AML-193 (cell line): ENCODE measurements at regions not wholly inside any gene's neighbourhood (a gene's known extent, or its start where the extent isn't known, plus 50 kb on each side); places are given as distances from the start of the nearest gene placed in this dataset.

Experiments used
- DNase-seq, 2 experiments: peaks; one replicate each; lab custom pipeline; 2025; lab: John Stamatoyannopoulos, UW

GRCh38 chr6:40721271-40721952 lies 134.2 kb upstream of the LRFN2 start:
- no peak for DNase-seq

DNA sequence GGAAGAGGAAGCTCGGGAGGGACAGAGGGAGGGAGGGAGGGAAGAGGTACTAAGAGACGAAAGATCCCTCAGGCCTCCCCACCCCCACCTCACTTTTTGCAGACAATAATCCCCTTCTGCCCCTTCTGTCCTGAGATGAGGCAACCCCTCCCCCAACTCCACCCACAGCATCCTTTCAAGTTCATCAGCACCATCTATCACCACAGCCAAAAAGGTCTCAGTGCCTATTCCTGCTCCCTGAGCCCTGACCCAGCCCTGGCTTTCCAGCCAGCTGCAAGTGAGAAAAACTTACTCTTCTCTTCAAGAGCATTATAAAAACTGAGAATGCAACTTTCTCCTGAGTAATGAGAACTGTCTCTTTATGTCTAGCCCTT lies 133.2 kb upstream of the LRFN2 start:
- DNase-seq = no peak

DNA sequence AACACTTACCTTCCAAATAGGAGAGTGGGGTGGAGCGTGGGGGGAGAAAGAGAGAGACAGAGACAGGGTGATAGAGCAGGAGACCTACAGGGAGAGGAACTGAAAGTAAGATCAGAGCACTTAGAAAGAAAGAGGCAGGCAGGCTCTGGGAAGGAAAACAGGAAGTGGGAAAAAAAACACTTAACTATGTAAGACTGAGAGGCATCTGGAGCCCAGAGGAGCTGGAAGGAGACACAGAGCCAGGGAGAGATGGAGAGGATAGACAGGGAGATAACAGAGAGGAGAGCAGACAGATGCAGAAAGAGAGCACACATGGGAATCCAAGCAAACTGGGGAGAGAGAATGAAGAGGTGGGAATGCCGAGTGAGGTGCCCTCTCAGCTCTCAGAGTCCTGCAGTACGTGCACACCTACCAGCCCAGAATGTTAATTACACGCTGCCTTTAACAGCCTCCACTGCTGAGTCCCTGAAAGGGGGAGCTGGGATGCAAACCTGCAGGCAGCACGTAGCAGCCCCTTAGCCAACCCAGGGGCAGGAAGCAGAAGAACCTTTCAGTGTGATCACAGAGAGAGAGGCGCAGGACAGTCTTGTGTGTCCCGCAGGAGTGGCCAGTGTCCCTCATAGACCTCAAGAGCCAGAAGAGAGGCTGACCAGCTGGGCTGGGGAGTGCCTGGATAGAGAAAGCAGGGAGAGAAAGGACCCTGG lies 132.7 kb upstream of the LRFN2 start:
- DNase-seq = no peak

DNA sequence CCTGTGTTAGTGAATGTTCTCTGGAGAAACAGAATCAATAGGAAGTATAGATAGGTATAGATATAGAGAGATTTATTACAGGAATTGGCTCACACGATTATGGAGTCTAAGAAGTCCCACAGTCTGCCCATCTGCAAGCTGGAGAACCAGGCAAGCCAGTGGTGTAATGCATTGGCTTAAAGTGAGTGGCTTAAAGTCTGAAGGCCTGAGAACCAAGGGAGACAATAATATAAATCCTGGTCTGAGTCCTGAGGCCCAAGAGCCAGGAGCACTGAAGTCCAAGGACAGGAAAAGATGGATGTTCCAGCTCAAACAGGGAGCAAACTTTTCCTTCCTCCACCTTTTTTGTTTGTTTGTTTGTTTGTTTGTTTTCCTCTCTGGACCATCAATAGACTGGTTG lies 131.2 kb upstream of the LRFN2 start:
- no peak for DNase-seq

- DNase-seq = no peak
Measured at GRCh38 chr6:40717411-40718057, 130.4 kb upstream of the LRFN2 start.

- no peak for DNase-seq
Measured at GRCh38 chr6:40715570-40716403, 128.6 kb upstream of the LRFN2 start.

DNA sequence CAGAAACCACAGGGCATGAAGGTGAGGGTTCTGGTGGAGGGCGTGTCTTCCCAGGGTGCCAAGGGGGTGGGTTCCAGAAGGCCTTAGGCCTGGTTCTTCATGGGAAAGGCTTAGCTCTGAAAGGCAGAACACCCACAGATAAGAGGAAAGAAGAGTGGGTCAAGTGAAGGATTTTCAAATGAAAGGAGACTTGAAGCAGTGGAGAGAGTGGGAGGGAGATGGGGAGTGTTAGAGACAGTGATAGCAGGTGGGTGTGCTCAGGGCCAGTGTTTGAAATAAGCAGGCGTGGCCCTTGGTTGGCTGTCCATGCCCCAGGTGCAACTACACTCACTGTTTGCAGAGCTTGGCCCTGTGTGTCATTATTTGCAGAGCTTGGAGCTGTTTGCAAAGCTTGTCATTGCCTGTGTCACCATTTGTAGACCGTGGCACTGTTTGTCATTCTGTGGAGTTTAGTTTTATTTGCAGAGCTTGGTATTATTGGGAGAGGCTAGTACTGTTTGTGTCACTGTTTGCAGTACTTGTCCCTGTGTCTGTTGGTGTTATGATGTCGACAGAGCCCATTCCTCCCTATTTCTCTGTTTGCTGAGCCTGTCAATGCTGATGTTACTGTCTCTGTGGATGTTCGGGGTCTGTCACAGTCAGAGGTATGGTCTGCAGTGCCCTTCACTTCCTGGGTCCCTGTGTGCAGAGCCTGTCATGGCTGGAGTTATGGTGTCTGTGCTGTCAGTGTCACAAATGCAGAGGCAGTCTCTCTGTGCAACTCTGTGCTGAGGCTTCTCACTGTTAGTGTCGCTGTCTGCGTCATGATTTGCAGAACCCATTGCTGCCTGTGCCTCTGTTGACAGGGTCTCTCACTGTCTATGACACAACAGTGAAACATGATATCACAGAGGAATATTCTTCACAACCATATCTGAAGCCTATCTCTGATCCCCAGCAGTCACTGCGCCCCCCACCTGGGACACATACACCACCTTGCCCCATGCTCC lies 127.7 kb upstream of the LRFN2 start:
- no peak for DNase-seq

- DNase-seq = no peak
Measured at GRCh38 chr6:40714143-40714542, 127.0 kb upstream of the LRFN2 start.

- DNase-seq = no peak
Measured at GRCh38 chr6:40713002-40713719, 126.0 kb upstream of the LRFN2 start.

DNA sequence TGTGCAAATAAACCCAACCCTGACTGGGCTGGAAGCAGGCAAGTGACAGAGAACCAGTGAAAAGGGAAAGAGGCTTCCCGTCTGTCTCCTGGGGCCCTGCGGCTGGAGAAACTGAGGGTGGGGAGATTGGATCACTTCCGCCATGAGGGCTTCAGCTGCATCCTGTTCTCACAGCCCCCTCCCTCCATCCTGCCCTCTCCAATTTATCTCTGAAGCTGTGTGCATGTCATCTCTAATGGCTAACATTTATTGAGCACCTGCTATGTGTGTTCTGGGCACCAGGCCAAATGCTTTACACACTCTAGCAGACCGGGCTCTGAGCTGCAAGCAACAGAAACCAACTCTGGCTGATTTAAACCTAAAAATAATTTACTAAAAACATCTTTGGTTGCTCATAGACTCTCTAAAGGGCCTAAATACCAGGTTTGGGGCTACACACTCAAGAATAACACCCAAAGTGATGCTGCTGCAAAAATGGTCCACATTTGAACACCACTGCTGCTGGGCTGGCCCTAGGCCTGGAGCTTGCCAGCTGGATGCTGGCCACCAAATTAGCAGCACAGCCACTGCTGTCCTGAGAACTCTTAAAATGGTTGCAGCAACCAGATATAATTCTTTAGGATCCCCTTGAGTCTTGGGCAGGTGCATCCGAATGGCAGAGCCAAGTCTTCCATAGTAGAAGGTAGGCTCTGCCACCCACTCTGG lies 123.6 kb upstream of the LRFN2 start:
- no peak for DNase-seq

DNA sequence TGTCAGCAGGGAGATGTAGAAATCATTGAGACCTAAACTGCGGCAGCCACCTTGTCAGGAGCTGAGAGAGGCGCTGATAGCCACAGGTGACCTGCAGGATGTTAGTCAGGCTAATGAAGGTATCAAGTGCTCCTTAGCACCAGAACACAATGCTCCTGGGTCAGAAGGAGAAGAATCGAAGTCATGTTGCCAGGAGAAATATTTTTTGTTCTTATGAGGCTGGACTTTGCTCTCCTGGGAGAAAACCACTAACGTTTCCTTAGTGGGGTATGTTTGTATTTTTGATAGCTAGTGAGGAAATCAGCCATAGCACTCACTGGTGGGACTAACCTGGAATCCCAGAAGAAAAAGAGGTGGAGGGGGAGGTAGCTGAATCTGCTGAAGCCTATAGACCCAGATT lies 120.9 kb upstream of the LRFN2 start:
- DNase-seq = no peak

DNA sequence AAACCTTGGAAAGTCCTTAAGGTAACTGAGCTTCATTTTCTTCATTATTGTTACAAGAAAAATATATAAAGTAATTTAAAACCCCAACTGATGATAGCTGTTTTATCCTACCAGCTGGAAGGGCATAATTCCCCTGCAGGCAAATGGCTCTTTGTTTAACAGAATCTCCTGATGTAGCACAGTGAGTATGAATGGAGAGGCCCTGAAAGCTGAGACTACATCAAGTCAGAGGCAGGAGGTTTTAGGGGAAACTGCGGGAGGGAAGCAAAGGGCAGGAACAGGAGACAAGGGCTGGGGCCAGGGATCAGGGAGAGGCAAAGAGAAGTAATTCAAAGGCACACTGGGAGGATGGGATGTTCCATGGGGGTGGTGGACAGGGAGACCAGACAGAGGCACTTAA lies 119.0 kb upstream of the LRFN2 start:
- no peak for DNase-seq

- DNase-seq = no peak
Measured at GRCh38 chr6:40705354-40705753, 118.2 kb upstream of the LRFN2 start.

DNA sequence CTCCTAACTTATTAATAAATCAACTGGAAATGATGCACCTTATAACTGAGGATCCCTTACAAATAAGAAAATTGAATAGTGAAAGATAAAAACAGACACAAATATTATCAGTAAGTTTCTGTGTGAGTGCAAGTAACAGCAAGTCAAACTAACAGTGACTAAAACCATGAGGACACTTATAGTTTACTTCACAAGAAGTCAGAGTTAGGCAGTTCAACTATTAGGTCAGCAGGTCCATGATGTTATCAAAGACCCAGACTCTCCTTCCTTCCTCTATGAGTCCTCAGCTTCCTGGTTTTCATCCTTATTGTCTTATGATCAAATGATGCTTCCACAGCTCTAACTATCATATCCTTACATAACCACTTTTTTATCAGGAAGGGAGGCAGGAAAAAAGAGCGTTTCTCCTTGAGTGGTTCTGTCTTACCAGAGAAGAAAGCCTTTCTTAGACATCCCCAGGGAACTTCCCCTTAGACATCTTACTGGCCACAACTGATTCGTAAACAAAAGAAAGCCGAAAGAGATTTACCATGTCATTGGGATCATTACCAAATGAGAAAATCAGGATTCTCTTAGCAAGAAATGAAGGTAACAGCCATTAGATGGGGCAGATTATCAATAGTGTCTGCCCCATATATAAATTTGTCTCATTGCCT lies 114.3 kb upstream of the LRFN2 start:
- no peak for DNase-seq

DNA sequence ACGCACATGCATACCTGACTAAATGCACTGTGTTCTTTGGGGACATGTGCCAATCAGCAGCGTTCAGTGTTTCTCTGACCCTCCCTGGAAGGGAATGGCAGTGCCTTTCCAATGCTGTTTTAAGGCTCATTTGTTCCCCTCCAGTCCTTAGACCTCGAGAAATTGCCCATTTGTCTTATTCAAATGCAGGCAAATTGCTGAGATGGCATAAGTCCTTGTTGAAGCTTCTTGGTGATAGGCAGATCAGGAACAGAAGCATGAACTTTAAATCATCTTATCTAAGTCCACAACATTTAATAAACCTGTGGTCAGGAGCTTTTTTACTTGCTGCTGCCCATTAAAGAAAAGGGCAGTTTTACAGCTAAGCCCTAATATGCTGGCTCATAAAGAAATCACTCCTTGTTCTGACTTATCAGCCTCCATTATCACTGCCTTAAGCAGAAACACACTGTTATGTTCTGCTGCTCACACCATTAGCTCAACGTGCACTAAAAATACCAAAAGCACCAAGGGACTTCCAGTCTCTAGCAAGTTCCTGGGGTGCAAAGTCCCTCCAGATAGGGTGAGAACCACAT lies 112.9 kb upstream of the LRFN2 start:
- DNase-seq = no peak

- DNase-seq = no peak
Measured at GRCh38 chr6:40695750-40696415, 108.7 kb upstream of the LRFN2 start.

GRCh38 chr6:40695114-40695513 lies 108.0 kb upstream of the LRFN2 start:
- DNase-seq = no peak

DNA sequence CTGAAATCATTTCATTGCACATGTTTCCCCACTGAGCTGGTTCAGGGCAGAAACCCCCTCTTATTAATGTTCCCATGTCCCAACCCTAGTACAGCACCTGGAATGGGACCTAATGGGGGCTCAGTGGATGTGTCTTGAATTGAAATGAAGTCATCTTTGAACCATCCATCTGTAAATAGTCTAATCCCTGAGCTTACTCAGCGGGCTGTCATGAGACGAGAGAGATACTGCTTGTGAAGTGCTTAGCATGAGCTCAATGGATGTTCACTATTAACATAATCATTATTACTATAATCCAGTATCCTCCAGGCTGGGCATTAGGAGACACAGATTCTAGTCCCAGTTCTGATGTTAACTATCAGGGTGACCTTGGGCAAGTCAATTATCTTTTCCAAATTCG lies 106.6 kb upstream of the LRFN2 start:
- no peak for DNase-seq

DNA sequence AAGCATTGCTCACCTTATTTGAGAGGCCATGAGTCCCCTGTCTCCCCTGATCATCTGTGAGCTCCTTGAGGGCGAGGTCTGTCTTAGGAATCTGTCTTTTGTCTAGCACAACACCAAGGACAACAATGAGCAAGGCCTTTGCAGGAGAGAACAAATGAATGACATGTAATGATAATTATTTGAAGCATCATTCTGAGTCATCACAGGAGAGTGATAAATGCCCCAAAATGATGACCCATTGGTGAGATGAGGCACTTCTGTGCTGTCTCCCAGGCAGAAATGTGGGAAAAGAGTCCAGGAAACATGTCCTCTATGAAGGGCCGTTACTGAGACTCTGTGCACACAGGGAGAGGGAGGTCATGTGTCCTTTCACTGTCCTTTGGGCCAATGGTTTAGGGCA lies 105.2 kb upstream of the LRFN2 start:
- no peak for DNase-seq
